Activated T-helper 1 cell treated with Interleukin-2 at 50 U/mL for 16 hours (primary cell): ENCODE measurements at regions not wholly inside any gene's neighbourhood (a gene's known extent, or its start where the extent isn't known, plus 50 kb on each side); places are given as distances from the start of the nearest gene placed in this dataset.
"Not testable (repeated sequence)": the region's sequence is repeated elsewhere in the genome, so short reads cannot be mapped to it uniquely, and the experiment has no call there.

Source experiments
- DNase-seq: peaks from one replicate; pipeline ENCODE4 v3.0.0-alpha.2; 2020; ENCODE audit warnings: low read depth

- DNase-seq, result no peak
Observed at GRCh38 chr6:15143086-15143485, 102.8 kb upstream of the JARID2 start.

DNA sequence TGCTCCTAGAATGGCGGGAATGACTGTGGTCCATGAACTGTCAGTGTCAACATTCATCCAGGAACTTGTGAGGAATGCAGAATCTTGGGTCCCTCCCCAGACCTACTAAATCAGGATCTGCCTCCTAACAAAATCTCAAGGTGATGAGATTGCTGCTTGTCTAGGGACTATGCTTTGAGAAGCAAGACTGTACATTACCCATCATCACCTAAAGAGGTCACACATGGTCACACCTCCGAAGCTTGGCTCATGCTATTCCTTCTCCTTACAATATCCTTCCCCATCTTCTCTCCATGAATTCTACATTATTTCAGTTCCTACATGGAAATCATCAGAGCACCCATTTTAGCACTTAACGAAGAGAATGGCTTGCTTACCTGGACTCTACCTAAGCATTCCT lies 102.3 kb upstream of the JARID2 start:
- no peak for DNase-seq

GRCh38 chr6:15145821-15146220 lies 100.0 kb upstream of the JARID2 start:
- no peak for DNase-seq

GRCh38 chr6:15147827-15148226 lies 98.0 kb upstream of the JARID2 start:
- no peak for DNase-seq

GRCh38 chr6:15148356-15148946 lies 97.4 kb upstream of the JARID2 start:
- no peak for DNase-seq

DNA sequence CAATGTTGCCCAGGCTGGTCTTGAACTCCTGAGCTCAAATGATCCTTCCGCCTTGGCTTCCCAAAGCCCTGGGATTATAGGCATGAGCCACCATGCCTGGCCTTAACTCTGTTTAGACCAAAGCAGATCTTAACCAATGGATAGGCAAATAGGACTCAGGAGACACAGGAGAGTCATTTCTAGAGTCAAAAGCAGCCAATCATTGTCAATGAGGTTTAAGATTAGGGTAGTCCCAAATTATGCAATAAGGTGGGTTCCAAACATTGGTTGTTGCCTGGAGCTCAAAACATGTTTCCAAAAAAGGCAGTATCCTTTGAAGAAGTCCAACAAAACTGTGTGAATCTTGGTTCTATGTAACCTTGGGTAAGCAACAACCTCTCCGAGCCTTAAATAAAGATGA lies 95.7 kb upstream of the JARID2 start:
- DNase-seq, result no peak

GRCh38 chr6:15152700-15153099 lies 93.2 kb upstream of the JARID2 start:
- no peak for DNase-seq

DNA sequence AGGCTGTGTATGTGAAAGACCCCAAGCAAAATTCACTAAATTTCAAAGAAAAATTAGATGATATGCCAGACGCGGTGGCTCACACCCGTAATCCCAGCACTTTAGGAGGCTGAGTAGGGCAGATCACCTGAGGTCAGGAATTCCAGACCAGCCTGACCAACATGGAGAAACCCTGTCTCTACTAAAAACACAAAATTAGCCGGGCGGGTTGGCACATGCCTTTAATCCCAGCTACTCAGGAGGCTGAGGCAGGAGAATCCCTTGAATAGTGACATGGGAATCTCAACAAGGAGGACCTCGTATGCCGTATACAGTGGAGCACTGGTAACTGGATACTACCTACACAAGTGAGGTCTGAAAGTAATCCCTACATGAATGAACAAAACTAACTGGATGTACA lies 92.7 kb upstream of the JARID2 start:
- DNase-seq, result no peak

DNA sequence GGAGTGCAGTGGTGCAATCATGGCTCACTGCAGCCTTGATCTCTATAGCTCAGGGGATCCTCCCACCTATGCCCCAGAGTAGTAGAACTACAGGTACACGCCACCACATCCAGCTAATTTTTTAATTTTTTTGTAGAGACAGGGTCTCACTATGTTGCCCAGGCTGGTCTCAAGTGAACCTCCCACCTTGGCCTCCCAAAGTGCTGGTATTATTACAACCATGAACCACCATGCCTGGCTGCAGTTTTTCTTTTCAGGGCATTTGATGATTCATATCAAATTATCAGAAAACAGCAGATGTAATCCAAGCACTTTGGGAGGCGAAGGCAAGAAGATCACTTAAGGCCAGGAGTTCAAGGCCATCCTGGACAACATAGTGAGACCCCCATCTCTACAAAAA lies 88.4 kb upstream of the JARID2 start:
- DNase-seq, result no peak

DNA sequence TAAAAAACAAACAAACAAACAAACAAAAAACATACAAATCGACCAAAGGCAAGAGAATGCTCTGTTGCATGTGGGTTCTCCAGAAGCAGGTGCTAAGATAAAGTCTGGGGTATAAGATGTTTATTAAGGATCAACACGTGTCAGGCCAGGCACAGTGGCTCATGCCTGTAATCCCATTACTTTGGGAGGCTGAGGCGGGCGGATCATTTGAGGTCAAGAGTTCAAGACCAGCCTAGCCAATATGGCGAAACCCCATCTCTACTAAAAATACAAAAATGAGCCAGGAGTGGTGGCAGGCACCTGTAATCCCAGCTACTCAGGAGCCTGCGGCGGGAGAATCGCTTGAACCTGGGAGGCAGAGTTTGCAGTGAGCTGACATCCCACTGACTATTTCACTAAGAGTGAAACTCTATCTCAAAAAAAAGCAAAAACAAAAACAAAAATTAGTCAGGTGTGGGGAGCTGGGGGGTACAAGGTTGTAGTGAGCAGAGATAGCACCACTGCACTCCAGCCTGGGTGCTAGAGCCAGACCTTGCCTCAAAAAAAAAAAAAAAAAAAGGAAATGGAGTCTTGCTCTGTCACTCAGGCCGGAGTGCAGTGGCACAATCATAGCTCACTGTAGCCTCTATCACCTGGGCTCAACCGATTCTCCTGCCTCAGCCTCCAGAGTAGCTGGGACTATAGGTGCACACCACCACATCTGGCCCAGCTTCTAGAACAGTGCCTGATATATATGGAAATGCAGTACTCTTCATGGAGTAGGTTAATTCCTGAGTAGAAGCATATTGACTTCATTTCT lies 86.8 kb upstream of the JARID2 start:
- DNase-seq, result no peak

DNA sequence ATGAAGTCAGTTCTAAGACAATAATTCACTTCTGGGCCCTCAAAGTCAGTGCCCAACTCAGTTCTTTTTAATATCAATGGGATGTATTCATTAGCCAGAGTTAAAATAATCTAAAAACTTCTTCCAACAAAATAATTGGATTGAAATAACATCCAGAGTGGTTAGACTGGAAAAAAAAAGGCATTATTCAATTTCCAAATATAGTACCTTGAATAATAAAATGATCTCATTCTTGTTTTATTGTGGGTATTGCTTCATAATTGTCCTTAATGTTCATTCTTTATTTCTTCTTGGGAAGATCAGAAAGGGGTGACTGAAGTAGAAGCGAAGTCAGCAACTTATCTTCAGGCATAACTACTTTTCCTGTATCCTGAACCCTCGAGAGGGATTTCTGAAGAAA lies 85.1 kb upstream of the JARID2 start:
- DNase-seq, result no peak

DNA sequence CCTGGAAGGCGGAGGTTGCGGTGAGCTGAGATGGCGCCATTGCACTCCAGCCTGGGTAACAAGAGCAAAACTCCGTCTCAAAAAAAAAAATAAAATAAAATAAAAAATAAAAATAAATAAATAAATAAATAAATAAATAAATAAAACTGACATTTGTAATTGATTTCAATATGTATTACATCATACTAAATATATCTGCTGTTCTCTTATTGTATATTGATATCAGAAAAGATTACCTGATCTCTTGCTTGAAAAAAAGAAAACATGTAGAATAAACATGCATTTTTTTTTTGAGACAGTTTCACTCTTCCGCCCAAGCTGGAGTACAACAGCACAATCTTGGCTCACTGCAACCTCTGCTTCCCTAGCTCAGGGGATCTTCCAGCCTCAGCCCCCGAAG lies 81.0 kb upstream of the JARID2 start:
- not testable (repeated sequence) for DNase-seq

DNA sequence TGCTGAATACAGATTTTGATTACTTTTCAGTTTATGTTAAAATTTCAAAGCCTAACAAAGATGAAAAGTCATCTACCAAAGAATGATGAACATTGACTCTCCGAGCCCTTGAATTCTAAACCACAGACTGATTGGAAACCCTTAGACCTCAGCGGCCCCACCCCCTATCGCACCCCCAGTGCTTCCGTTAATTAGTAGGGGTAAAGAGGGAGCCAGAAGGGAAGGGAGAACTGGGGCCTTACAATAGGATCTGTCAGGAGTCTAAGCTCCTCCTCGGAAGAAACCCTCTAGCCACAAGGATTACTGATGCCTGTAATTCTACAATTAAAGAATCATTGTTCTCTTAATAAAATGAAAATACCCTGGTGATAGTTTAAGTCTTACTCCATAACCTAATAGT lies 79.7 kb upstream of the JARID2 start:
- DNase-seq, result no peak

- DNase-seq, result no peak
Observed at GRCh38 chr6:15170126-15170525, 75.7 kb upstream of the JARID2 start.

DNA sequence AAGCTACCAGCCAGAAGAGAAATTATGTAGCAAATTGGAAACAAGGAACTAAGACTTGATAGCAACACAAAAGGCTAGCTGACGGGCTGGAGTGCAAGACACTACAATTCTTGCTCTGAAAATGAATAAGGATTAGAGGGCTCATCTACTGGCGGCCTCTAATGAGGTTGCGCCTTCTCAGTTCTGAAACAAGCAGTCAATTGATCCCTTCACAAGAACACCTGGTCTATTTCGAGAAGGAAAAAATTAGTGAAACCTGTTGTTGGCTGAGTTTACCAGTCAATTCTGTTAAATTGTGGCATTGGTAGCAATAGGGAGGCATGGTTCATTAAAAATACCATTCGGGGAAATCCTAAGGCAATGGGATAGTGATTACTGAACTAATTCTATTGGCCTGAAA lies 74.8 kb upstream of the JARID2 start:
- DNase-seq, result no peak

GRCh38 chr6:15176816-15177370 lies 69.0 kb upstream of the JARID2 start:
- DNase-seq, result no peak

- DNase-seq, result no peak
Observed at GRCh38 chr6:15183979-15184378, 61.9 kb upstream of the JARID2 start.

DNA sequence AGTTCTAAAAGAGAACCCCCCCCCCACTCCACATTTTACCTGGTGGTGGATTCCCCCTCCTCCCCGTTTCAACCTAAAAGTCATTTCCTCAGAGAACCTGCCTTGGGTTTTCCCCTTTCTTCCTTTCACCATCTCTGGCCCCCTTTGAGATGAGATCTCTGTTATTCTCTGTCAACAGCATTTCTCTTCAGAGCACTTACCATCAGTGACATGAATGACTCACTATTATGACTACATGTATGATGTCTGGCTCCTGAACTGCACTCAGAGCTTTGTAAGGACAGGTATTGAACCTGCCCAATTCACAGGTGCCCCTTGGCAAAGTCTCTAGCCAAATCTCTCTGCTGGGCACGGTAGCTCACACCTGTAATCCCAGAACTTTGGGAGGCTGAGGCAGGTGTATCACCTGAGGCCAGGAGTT lies 61.4 kb upstream of the JARID2 start:
- no peak for DNase-seq

DNA sequence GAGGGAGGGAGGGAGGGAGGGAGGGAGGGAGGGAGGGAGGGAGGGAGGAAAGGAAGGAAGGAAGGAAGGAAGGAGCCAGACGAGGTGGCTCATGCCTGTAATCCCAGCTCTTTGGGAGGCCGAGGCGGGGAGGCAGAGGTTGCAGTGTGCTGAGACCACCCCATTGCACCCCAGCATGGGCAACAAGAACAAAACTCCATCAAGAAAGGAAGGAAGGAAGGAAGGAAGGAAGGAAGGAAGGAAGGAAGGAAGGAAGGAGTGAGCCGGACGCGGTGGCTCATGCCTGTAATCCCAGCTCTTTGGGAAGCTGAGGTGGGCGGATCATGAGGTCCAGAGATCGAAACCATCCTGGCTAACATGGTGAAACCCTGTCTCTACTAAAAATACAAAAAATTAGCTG lies 60.8 kb upstream of the JARID2 start:
- not testable (repeated sequence) for DNase-seq

GRCh38 chr6:15193451-15193850 lies 52.4 kb upstream of the JARID2 start:
- not testable (repeated sequence) for DNase-seq

GRCh38 chr6:15194453-15194852 lies 51.4 kb upstream of the JARID2 start:
- DNase-seq, result no peak
